ENCODE measurements at regions not wholly inside any gene's neighbourhood (a gene's known extent, or its start where the extent isn't known, plus 50 kb on each side); places are given as distances from the start of the nearest gene placed in this dataset.

GRCh38 chrX:43005561-43005960 lies 227.6 kb upstream of the PPP1R2C start:
- TF ChIP-seq CTCF (IDR thresholded peaks at IDR 0.05; ENCODE audit: borderline replicate concordance, insufficient read depth, low read depth, low read length), result no peak
- H3K4me3 ChIP-seq (ENCODE audit: low read depth, low read length), result no peak overlapping the region

- TF ChIP-seq CTCF (IDR thresholded peaks at IDR 0.05; ENCODE audit: borderline replicate concordance, insufficient read depth, low read depth, low read length), result no peak
- H3K4me3 ChIP-seq (ENCODE audit: low read depth, low read length), result no peak overlapping the region
Observed at GRCh38 chrX:43008356-43008755, 230.4 kb upstream of the PPP1R2C start.

- no peak overlapping the region for H3K4me3 ChIP-seq (ENCODE audit: low read depth, low read length)
- no peak for TF ChIP-seq CTCF (IDR thresholded peaks at IDR 0.05; ENCODE audit: borderline replicate concordance, insufficient read depth, low read depth, low read length)
Observed at GRCh38 chrX:43016021-43016420, 238.1 kb upstream of the PPP1R2C start.

- no peak overlapping the region for H3K4me3 ChIP-seq (ENCODE audit: low read depth, low read length)
- no peak for TF ChIP-seq CTCF (IDR thresholded peaks at IDR 0.05; ENCODE audit: borderline replicate concordance, insufficient read depth, low read depth, low read length)
Observed at GRCh38 chrX:43018031-43018430, 240.1 kb upstream of the PPP1R2C start.

GRCh38 chrX:43019021-43019420 lies 241.1 kb upstream of the PPP1R2C start:
- no peak overlapping the region for H3K4me3 ChIP-seq (ENCODE audit: low read depth, low read length)
- TF ChIP-seq CTCF (IDR thresholded peaks at IDR 0.05; ENCODE audit: borderline replicate concordance, insufficient read depth, low read depth, low read length), result no peak

GRCh38 chrX:43025806-43026315 lies 247.9 kb upstream of the PPP1R2C start:
- no peak overlapping the region for H3K4me3 ChIP-seq (ENCODE audit: low read depth, low read length)
- TF ChIP-seq CTCF (IDR thresholded peaks at IDR 0.05; ENCODE audit: borderline replicate concordance, insufficient read depth, low read depth, low read length), result no peak

- TF ChIP-seq CTCF (IDR thresholded peaks at IDR 0.05; ENCODE audit: borderline replicate concordance, insufficient read depth, low read depth, low read length), result no peak
- H3K4me3 ChIP-seq (ENCODE audit: low read depth, low read length), result no peak overlapping the region
Observed at GRCh38 chrX:43064096-43064495, 286.1 kb upstream of the PPP1R2C start.
